CD4-positive, alpha-beta T cell treated with Interleukin-4 for 4 hours (primary cell): ENCODE measurements at regions not wholly inside any gene's neighbourhood (a gene's known extent, or its start where the extent isn't known, plus 50 kb on each side); places are given as distances from the start of the nearest gene placed in this dataset.
"Not testable (repeated sequence)": the region's sequence is repeated elsewhere in the genome, so short reads cannot be mapped to it uniquely, and the experiment has no call there.

ENCODE experiments used
- DNase-seq: peaks from one replicate; pipeline ENCODE4 v3.0.0-alpha.2; 2020

DNA sequence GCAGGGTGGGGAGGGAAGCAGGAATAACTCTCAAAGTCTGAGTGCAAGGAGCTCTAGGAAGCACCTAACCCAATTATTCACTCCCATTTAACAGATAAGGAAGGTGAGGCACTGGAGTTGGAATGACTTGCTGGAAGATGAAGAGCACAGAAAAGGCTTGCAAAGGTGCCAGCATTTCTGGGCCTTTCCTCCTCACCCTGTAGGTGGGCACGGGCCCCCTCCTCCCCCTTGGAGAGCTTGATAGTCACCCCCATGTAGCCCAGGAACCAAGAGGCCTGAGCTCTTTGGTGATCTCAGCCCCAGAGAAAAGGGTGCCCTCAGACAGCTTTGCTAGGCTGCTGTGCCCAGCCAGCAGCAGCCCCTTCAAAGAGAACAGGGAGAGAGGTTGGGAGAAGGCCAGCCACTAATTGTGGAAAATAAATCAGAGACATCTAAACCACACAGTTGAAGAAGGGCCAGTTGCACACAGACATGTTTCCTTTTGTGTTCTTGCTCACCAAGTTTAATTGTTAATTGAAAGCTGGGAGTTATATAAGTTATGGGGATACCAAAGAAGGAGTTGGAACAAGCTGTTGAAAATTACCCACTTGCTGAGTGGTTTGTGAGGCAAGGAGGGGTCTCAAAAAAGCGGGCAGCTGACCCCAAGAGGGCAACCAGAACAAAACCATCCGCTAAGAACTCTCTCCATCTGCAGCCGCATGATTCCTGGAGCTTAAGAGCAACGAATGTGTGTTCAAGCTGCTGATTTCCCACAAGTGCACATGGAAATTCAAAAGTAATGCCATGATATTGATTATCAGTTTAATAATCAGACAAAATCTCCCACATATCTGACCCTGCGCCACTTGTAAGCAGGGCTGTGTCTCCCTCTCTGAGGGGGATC is 77.0 kb downstream of the MRPL14 start:
- no peak for DNase-seq

DNA sequence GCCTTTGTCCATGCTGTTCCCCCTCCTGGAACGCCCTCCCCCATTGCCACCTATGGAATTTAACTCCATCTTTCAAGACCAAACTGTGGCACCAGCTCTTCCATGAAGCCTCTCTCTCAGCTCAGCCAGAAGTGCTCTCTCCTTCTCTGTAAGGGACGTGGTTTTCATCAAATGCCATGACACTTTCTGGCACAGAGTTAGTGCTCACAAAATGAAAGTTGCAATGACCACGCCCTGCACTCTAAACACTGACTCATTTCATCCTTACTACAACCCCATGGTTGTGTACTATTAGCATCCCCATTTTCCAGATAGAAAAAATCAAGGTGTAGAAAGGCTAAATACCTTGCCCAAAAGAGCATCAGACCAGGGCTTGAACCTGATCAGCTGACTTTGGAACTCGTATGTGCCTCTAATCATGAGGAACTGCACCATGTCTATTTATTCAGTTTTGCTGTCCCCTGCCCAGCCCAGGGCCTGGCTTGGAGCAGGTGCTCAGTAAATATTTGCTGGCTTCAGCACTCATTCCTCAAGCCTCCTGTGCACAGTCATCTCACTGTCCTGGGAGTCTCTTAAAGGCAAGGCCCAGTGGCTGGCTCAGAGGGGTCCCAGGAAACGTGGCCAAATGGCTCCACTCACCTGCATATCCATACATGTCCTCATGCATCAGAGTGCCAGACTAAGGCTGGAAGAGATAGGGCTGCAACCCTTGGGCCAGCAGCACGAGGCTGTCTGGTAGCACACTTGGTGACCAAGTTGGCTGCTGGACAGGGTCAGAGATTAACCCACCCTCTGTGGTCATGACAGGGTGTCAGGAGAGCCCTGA is 77.9 kb downstream of the MRPL14 start:
- no peak for DNase-seq

DNA sequence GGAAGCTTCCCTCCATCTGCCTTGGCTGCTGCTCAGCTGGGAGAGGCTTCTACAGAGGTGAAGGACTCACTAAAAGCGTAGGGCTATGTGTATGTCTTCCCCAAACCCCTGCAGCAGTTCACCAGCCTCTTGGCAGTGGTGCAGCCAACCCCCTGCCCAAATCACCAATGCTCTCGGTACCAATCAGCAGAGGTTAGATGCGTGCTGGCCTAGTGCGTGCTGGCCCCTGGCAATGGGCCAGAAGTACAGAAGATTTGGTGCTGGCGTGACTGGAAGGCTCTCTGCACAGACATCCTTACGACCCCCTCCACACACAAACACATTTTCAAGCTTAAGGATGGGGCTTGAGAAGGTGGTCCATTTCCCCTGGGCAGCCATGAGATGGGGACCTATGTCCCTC is 79.0 kb downstream of the MRPL14 start:
- no peak for DNase-seq

DNA sequence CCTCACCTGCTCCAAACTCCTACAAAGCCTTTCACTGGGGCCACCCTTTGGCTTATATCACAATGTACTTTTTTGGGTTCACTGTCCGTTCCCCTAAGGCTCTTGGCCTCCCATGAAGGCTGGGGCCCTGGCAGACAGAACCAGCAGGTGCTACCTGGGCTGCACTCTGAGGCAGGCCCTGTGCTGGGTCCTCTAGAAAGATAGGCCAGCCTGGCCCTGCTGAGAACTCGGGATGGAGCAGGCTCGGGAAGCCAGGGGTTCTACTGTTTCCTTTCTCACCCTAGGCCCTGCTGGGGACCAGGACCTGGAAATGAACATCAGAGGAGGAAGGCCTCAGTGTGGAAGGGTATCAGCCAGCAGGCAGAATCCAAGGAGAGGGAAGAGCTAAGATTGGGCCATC is 79.5 kb downstream of the MRPL14 start:
- no peak for DNase-seq

DNA sequence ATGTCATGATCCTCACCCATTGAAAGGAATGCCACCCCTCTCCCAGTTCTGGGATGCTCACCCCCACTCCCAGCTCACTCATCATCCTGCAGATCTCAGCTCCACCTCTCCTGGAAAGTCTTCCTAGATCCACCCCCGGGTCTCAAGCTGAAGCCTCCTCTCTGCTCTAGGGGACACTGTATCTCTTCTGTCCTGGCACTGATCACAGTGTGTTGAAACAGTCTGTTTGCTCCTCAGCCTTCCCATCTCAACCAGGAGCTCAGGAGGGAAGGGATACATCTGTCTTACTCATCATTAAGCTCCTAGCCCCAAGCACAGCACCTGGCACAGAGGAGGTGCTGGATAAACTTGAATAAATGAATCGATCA is 80.1 kb downstream of the MRPL14 start:
- DNase-seq: no peak

DNA sequence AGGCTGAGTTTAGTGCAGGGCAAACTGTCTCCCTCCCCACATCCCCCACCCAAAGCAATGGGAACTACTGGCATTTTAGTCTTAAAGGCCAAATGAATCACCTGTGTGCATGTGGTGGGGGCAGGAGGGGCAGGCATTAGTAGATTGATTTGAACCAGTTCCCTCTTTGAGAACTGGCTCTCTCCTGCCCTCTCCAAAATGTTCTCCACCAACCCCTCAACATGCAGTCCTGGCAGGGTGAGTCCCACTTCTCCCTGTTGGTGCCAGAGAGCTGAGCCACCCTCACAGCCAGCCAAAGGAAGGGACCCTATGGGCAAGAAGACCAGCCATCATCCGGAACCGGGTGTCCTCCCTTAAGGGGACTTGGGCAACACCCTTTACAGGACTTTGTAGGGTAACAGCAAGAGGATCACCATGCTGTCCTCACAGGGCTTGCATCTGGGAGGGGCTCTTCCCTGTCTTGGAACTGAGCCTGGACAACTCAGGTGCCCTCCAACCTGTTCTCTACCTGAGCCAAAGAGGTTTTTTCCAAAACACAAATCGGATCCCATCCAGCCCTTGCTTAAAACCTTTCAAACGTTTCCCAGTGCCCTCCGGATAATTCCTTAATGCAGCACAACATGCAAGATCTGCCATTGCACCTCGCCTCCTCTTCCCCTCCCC is 80.6 kb downstream of the MRPL14 start:
- DNase-seq: no peak

DNA sequence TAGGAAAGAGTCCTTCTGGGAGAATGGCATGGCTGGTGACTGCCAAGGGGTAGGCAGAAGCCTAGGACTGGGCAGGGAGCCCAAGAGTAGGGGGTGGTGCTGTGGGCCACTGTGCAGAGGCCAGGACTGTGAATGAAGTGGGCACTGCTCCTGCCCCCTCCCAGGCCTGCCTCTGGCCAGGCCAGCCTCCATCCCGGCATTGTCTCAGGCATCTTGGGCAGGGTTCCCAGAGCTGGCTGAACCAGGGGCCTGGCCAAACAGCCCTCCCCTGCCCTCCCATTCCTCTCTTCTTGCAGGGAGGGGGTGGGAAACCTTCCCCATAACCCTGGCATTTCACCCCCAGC is 81.6 kb downstream of the MRPL14 start:
- DNase-seq: no peak

DNA sequence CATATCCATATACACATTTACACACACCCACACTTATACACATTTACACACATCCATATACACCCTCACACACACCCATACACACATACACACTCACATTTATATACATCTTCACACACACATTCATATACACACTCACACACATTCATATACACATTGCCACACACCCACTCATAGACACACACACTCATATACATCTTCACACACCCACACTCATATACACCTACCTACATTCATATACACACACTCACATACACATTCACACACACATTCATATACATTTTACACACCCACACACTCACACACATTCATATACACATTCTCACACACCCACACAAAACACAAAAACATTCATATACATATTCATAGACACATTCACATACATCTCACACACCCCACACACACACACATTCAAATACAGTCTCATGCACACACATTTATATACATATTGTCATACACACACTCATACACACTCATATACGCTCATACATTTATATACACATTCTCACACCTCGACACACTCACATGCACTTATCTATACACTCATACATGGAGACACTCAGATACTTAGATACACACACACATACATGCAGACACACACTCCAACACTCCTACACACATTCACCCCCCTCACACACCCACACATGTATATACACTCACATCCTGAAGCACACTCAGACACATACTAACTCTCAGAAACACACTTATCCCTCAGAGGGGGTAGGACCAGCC is 82.1 kb downstream of the MRPL14 start:
- DNase-seq: no peak

DNA sequence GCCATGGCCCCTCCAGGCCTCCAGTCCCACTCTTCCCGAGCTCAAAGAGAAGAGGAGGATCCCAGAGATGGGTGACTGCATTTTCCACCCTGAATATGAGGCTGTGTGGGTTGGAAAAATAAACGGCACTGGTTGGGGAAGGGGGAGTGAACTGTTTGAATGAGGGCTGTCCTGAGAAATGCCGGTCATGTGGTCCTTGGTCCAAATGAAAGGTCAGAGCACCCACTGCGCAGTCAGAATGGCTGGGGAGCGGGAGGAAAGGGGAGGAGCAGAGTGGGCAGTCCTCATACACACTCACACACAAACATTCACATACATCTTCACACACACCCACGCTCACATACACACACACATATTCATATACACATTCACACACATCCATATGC is 83.1 kb downstream of the MRPL14 start:
- DNase-seq: no peak

DNA sequence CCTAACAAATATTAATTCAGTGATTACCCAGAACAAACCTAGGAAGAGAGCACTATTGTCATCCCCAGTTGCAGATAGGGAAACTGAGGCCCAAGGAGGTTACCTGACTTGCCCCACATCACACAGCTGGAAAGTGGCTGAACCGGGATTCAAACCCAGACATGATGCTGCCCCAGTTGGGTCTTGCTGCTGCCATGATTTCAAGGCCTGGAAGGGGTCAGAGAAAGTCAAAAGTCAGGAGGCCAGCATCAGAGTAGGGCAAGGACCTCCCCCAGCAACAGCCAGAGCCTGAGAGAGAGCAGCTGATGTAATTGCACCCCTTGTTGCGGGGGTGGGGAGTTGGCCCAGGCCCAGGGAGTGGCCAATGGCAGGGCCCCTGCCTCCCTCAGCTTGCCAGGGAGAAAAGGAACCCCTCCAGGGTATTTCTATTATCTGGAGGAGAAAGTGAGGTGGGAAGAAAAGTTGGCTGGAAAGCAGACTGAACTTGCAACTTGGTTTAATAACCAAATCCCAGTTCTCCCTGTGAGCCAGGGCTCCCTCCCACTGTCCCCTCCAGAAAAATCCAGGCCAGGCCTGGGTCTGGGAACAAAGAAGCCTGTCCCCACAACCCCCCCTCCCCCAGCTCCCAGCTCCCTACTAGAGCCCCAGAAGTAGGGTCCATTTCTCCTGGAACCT is 83.6 kb downstream of the MRPL14 start:
- no peak for DNase-seq

DNA sequence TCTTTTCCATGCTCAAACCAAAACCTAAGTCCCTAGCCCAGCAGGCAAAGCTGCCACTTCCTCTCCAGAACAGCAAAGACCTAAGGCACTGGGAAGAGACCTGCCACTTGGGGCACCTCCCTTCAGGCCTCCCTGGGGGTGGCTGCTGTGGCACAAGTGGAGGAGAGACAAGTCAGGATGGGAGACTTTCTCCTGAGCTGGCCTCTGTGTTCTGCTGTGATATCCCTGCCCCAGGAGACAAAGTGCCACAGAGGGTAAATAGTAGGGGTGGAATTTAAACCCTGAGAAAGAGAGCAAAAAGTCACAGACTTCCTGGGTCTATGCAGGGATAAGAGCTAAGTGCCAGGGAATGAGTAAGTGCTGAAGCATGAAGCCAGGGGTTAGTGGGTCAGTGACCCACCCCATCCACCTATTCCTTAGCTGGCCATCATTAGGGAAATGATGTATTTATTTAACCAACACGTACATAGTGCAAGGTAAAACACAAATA is 84.2 kb downstream of the MRPL14 start:
- DNase-seq: no peak

DNA sequence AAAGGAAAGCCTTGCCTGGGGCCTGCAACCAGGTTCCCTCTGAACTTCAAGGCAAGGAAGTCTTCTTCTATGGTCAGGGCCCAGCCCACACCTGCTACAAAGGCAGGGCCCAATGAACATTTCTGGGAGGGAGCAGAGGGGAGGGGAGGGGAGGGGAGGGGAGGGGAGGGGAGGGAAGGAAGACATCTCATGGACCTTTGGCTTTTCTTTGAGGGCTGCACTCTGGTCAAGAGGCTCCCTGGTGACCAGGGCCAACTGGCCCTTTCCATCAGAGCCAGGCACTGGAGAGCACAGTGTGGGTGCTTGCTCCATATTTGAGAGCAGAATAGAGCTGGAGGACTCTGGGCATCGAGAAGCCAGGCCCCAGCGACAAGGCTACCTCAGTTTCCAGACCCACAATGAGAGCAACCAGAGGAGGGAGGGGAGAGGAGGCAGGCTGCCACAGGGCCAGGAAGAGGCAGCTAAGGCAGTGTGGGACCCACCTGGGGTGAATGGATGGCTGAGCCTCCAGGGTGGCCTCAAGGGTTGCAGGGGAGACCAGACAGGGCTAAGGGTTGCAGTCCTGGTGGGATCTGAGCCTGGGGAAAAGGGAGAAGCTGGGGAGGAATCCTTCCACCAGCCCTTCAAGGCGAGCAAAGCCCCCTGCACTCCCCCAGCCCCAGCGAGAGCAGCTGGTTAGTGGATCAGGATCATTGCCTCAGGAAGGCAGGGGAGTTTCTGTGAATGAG is 84.8 kb downstream of the MRPL14 start:
- no peak for DNase-seq

DNA sequence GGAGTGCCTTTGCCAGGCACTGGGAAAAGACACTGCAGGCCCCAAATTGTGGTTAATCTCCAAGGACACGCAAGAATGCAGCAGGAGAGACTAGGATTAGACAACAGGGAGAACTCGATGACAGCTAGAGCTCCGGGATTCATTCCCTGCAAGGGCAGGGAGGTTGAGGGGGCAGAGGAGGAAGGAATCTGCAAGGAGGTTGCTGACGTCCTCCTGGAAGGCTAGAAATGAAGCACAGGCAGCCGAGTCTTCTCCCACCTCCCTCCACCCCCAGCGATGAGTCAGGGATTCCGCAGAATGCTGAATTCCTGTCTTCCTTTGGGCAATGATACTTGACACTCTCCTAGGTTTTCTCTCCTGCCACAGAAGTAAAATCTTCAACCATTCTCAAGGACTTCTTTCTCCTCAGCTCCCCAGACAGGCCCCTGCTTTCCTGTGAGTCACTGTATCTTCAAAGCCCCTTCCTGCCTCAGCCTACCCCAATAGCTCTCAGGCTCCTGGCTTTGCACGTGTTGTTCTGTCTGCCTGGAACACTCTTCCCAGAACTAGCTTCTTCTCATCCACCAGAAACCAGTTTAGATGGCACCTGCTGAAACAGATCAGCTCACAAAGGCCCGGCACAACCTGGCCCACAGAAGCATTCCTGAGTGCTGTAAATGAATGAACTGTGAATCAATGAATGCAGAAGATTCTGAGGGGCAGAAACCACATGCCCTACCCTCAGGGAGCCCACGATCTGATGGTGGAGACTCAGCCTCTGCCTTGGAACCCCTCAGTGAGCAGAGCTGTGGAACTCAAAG is 85.6 kb downstream of the MRPL14 start:
- DNase-seq: no peak

DNA sequence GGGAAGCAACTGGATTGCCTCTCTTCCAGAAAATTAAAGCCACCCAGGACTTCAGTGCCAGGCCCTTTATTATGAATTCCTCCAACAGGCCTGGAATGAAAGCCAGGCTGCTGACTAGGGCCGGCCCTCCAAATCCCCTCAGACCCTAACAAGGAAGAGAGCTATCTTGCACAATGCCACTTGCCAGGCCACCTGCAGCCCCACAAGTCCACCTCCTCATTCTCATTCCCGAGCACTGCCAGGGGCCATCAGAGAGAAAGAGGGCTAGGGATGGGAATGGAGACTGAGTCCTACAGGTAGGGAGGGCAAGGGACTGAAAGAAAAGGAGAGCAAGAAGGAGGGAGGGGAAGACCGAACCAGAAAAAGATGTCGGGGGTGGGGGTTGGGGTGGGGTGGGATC is 86.5 kb downstream of the MRPL14 start:
- no peak for DNase-seq

DNA sequence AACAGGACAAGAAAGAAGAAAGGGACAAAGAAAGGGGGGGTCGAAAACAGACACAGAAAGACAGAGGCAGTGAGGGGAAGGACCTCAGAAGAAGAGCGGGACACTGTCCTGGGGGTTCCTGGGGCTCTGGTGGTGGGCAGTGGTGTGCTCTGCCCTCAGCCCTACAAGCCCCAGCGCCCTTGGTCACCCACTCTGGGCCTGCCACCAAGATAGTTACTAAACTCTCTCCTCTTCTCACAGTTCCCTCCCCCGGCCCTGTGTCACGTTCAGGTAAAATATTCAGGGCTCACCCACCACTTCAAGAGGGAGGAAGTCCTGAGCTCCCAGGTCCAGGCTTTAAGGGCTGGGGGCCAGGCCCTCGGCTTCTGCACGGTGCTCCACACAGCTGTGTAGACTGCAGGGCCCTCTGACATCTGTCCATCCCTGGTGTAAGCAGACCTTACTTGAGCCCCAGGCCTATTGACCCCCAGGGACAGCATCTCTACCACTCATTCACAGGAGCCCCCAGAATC is 87.4 kb downstream of the MRPL14 start:
- DNase-seq: no peak

DNA sequence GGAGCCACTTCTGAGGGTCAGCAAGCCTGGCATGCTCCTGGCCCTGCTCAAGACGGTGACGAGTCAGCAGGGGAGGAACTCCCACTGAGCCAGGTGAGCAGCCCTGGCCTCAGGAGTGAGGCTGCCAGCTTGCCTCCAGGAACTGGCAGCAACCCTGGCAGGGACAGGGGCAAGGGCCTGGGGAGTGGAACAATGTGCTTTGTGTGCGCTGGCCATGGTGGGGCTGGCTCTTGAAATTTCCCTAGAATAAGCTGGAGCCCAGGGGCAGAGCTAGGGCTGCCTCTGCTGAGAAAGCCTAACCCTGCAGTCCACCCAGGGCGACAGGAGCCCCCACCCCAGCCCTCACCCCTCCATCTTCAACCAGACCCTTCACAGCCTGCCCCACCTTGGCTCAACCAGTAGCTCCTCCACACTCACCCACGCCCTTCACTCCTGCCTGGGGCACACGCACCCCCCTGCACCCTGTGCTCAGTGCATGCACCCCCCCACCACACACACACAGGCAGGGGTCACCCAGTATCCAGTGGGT is 88.0 kb downstream of the MRPL14 start:
- DNase-seq: no peak

DNA sequence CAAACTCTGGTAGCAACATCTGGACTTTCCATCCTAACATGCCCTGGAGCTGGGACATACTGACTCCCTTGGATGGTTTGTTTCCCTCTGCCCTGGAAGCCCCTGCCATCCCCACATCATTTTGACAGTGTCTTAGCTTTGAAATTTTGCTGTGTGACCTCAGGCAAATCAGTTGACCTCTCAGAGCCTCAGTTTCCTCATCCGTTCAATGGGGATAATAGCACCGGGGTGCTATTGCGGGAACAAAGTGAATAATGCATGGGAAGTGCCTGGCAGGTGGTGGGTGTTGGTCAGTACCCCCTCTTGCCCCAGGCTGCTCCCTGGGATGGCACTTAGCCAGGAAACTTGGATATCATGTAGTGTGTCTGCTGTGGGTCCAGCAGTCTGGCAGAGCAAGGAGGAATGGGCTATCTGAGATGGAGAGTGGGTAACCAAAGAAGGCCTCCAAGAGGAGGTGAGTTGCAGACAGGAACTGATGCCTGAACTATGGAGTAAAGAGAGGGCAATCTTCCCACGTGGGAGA is 88.6 kb downstream of the MRPL14 start:
- DNase-seq: no peak

DNA sequence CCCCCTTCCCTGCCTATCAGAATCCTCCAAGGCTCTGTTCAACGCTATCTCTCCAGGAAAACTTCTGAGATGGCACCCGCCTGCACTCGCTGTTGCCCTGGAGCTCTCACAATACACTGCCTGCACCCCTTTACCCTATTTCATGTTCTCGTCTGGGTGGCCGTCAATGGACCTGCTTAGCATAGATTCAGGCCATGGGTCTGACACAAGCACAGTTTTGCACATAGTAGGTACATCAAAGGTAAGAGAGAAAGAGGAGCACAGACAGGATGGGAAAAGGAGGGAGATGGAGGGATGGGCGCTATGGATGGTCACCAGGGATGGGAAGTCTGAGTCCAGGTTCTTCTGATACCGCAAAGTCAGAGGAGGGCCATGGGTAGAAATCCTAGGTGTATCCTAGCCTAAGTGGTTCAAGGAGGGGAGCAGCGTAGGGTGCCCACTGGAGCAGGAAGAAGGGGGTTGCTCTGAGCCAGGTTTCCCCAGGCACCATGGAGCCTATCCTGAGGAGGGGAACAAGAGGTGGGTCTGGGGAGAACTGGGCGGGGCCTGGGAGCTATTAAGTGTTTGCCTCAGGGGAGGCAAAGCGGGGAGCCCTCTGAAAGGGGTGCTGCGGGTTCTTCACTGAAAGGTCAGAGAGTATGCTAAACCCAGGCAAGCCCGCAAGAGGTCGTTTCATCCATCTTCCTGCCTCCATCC is 89.3 kb downstream of the MRPL14 start:
- no peak for DNase-seq

DNA sequence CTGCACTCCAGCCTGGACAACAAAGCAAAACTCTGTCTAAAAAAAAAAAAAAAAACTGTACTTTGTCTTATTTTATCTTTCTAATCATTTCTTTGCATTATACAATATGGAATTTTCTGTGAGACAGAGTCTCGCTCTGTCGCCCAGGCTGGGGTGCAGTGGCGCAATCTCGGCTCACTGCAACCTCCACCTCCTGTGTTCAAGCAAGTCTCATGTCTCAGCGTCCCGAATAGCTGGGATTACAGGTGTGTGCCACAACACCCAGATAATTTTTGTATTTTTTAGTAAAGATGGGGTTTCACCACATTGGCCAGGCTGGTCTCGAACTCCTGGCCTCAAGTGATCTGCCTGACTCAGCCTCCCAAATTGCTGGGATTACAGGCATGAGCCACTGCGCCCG is 90.0 kb downstream of the MRPL14 start:
- not testable (repeated sequence) for DNase-seq
